Stomach (tissue), 8 donors: ENCODE measurements at regions not wholly inside any gene's neighbourhood (a gene's known extent, or its start where the extent isn't known, plus 50 kb on each side); places are given as distances from the start of the nearest gene placed in this dataset.

ENCODE experiments used
- DNase-seq, 2 donors: peaks; one replicate each; pipeline versions ENCODE4 v3.0.0 to v3.0.0-alpha.2; 2013 to 2019
- H3K27ac ChIP-seq, 5 donors: fragments of 200-600 bp in 4 of 5; sonication (generic) in 4 of 5; one replicate each; pipeline ENCODE4 v1.5.1; 2013 to 2019; ENCODE audit warnings: mild to moderate bottlenecking in 1 of 5, moderate library complexity in 1 of 5
- H3K27me3 ChIP-seq, 3 donors: fragments of 200-600 bp; sonication (generic); one replicate each; pipeline ENCODE4 v1.5.1; 2017 to 2019; ENCODE audit warnings: mixed run types in 1 of 3
- H3K36me3 ChIP-seq, 4 donors: fragments of 200-600 bp; sonication (generic); 1 replicate in 3 of 4; 2 replicates in 1 of 4; pipeline ENCODE4 v1.5.1; 2016 to 2019
- H3K4me1 ChIP-seq, 4 donors: fragments of 200-600 bp; sonication (generic); one replicate each; pipeline ENCODE4 v1.5.1; 2016 to 2019
- H3K4me3 ChIP-seq, 4 donors: fragments of 200-600 bp; sonication (generic) in 3 of 4; one replicate each; pipeline ENCODE4 v1.5.1; 2016 to 2019; ENCODE audit warnings: mild to moderate bottlenecking in 1 of 4
- H3K9me3 ChIP-seq, 4 donors: fragments of 200-600 bp; sonication (generic); one replicate each; pipeline ENCODE4 v1.5.1; 2016 to 2019
- EP300 ChIP-seq: sonication (generic); formaldehyde crosslinking; IDR thresholded peaks from one replicate; pipeline ENCODE4 v1.6.1; 2017; ENCODE audit warnings: antibody characterized with exemption
- POLR2A ChIP-seq, 4 donors: fragments of 450-650 bp; IDR thresholded peaks; one replicate each; pipeline ENCODE4 v1.6.1; 2016; ENCODE audit warnings: antibody characterized with exemption in 4 of 4, control low read depth in 2 of 4, mild to moderate bottlenecking in 1 of 4, moderate library complexity in 1 of 4
- POLR2AphosphoS5 ChIP-seq, 3 donors: sonication (generic); formaldehyde crosslinking; IDR thresholded peaks; one replicate each; pipeline ENCODE4 v1.6.1; 2016; ENCODE audit warnings: antibody characterized with exemption in 3 of 3
- WGBS, 5 donors: extraction: QIAGEN DNeasy Blood & Tissue Kit in 3 of 5; methylation state at CpG; one replicate each; pipeline versions ENCODE4 v1.1.5 to v1.1.7; 2013 to 2018; 5-methylcytosine and 5-hydroxymethylcytosine counted together
- intact Hi-C: fragments of 100-400 bp; cut with DNase I; formaldehyde crosslinking; loops from one replicate; pipeline ENCODE4 v1.15.1; 2023; ENCODE audit warnings: low total_unique reads
- TF ChIP-seq, protein P1 (sequence below), 7 experiments: fragments of 450-650 bp in 4 of 7; fragments of 200-600 bp in 3 of 7; sonication (generic) in 3 of 7; IDR thresholded peaks; one replicate each; pipeline ENCODE4 v1.5.1; 2016 to 2019; ENCODE audit warnings: antibody characterized with exemption in 7 of 7, control low read depth in 2 of 7, mild to moderate bottlenecking in 1 of 7
- donor health status: healthy with polysubstance abuse.
- donor health status: Bipolar disorder and iron deficiency.
- donor health status: healthy.

DNA sequence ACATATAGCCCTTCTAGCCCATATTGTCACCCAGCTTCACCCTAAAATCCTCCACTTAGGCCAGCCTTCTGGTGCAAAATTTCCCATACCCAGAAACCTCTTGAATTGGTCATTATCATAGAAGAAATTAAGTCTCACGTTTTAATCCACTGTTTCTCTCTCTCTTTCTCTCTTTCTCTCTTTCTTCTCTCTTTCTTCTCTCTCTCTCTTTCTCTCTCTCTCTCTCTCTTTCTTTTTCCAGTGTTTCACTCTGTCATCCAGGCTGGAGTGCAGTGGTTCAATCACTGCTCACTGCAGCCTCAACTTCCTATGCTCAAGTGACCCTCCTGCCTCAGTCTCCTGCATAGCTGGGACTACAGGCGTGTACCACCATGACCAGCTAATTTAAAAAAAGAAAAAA, 363.4 kb downstream of the TMEM167A start:
- Histone ChIP-seq H3K27ac (no peak overlapping the region), H3K36me3 (no peaks in the 10 kb centered on the region), H3K9me3 (no peaks in the 10 kb centered on the region), H3K4me3 (no peak overlapping the region), H3K4me1 (no peaks in the 10 kb centered on the region), H3K27me3 (no peaks in the 10 kb centered on the region)
- intact Hi-C loops: no loop called here
- TF ChIP-seq POLR2AphosphoS5 (IDR thresholded peaks at IDR 0.05): no peak
- TF ChIP-seq EP300: no peak
- TF ChIP-seq, protein P1, sequence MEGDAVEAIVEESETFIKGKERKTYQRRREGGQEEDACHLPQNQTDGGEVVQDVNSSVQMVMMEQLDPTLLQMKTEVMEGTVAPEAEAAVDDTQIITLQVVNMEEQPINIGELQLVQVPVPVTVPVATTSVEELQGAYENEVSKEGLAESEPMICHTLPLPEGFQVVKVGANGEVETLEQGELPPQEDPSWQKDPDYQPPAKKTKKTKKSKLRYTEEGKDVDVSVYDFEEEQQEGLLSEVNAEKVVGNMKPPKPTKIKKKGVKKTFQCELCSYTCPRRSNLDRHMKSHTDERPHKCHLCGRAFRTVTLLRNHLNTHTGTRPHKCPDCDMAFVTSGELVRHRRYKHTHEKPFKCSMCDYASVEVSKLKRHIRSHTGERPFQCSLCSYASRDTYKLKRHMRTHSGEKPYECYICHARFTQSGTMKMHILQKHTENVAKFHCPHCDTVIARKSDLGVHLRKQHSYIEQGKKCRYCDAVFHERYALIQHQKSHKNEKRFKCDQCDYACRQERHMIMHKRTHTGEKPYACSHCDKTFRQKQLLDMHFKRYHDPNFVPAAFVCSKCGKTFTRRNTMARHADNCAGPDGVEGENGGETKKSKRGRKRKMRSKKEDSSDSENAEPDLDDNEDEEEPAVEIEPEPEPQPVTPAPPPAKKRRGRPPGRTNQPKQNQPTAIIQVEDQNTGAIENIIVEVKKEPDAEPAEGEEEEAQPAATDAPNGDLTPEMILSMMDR (IDR thresholded peaks at IDR 0.05): no peak
- no peak for TF ChIP-seq POLR2A (IDR thresholded peaks at IDR 0.05)
- no peak for DNase-seq
- WGBS, 5 donors: 87 to 96% (median 94%) methylated on average over 2 of the region's 2 CpGs

DNA sequence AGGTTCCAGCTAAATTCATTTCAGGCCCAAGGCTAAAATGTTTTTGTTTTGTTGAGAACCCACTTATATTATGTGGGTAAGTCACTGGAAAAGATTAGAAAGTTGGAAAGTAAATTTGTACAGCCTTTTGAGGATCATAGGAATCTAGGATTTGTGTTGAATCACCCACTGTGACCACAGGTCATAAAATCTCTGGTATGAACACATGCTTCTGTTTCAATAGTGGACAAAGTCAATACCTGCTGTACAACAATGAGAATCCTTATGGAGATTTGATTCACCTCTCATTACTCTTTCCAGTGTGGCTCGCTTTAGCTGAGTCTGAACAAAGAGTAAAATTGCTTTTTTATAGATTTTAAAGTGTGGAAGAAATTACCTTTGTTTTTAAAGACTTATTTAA, 369.5 kb downstream of the TMEM167A start:
- no peak overlapping the region for H3K4me3 ChIP-seq
- no peak for DNase-seq
- H3K36me3 ChIP-seq: no peaks in the 10 kb centered on the region
- no peak overlapping the region for H3K27ac ChIP-seq
- intact Hi-C loops: no loop called here
- H3K9me3 ChIP-seq: no peaks in the 10 kb centered on the region
- no peaks in the 10 kb centered on the region for H3K4me1 ChIP-seq
- 0 to 73% (median 20%) methylated on average over 1 of the region's 1 CpG for WGBS, 5 donors
- no peaks in the 10 kb centered on the region for H3K27me3 ChIP-seq
- no peak for TF ChIP-seq POLR2A (IDR thresholded peaks at IDR 0.05)
- TF ChIP-seq, protein P1 (IDR thresholded peaks at IDR 0.05): no peak
- no peak for TF ChIP-seq POLR2AphosphoS5 (IDR thresholded peaks at IDR 0.05)
- no peak for TF ChIP-seq EP300

DNA sequence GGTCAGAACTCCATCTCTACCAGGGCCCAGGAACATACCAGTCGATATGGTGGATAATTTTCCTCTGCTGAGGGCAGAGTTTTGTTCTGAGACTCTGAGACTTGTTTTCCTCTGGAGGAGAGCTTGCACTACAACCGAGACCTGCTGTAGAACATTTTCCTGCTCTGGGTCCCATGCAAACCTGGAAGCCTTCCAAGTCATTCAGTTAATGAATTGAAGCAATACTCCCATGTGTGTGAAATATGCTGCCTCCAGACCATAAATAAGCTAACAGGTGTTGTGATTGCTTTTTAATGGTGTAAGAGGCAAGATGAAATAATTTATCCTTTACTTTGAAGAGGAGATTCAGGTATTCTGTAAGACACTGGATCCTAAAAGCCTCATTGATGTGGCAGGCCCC, 372.8 kb downstream of the TMEM167A start:
- H3K4me1 ChIP-seq: no peaks in the 10 kb centered on the region
- H3K36me3 ChIP-seq: no peaks in the 10 kb centered on the region
- no peak overlapping the region for H3K27ac ChIP-seq
- no peaks in the 10 kb centered on the region for H3K9me3 ChIP-seq
- 29 to 77% (median 71%) methylated on average over 1 to 2 of the region's 2 CpGs for WGBS, 5 donors
- no peak for TF ChIP-seq POLR2A (IDR thresholded peaks at IDR 0.05)
- TF ChIP-seq EP300: no peak
- no peak for TF ChIP-seq POLR2AphosphoS5 (IDR thresholded peaks at IDR 0.05)
- TF ChIP-seq, protein P1 (IDR thresholded peaks at IDR 0.05): no peak
- no peaks in the 10 kb centered on the region for H3K27me3 ChIP-seq
- DNase-seq: no peak
- intact Hi-C loops: no loop called here
- H3K4me3 ChIP-seq: no peak overlapping the region

DNA sequence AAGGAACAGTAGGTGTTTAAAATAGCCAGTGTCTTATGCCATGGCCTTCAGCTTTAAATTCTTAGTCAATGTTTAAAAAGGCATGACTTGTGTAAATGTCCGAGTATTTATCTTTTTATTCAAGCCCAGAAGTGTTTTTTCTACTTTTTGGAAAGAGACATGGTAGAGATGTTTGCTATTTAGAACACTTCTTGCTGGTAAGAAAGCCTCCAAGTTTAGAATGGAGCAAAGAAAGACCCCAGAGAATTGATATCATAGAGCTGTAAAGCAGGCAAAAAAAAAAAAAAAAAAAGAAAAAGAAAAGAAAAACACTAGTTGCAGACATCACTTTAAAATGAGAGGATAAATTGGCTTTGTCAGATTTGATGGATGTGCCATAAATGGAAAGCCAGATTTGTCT, 375.1 kb downstream of the TMEM167A start:
- Histone ChIP-seq H3K27me3 (no peaks in the 10 kb centered on the region), H3K27ac (no peak overlapping the region), H3K4me1 (no peaks in the 10 kb centered on the region), H3K36me3 (no peaks in the 10 kb centered on the region), H3K9me3 (no peaks in the 10 kb centered on the region), H3K4me3 (no peak overlapping the region)
- 0% methylated on average over 1 of the region's 1 CpG for WGBS, 5 donors
- intact Hi-C loops: no loop called here
- TF ChIP-seq EP300 (no peak), POLR2AphosphoS5 (IDR thresholded peaks at IDR 0.05) (no peak), POLR2A (IDR thresholded peaks at IDR 0.05) (no peak)
- TF ChIP-seq, protein P1 (IDR thresholded peaks at IDR 0.05): no peak
- no peak for DNase-seq

DNA sequence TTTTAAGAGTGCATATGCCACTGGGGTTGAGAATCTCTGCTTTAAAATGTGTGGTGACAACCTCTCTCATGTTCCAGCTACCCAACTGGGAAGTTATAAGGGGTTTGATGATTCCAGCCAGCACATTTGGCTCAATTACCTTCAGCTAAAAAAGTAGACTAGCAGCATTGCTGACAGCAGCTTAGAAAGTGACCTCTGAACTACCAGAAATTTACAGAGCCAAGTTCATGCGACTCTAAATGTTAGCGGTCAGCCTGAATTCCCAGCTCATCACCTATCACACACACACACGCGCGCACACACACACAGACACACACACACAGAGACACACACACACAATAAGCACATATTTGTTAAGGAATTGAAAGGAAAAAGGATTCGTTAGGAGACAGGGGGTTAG, 377.5 kb downstream of the TMEM167A start:
- H3K4me3 ChIP-seq: no peak overlapping the region
- TF ChIP-seq POLR2AphosphoS5 (IDR thresholded peaks at IDR 0.05) (no peak), POLR2A (IDR thresholded peaks at IDR 0.05) (no peak), EP300 (no peak)
- TF ChIP-seq, protein P1 (IDR thresholded peaks at IDR 0.05): no peak
- intact Hi-C loops: no loop called here
- H3K9me3 ChIP-seq: no peaks in the 10 kb centered on the region
- 90 to 93% (median 92%) methylated on average over 6 of the region's 6 CpGs for WGBS, 5 donors
- no peaks in the 10 kb centered on the region for H3K27me3 ChIP-seq
- H3K27ac ChIP-seq: no peak overlapping the region
- H3K36me3 ChIP-seq: no peaks in the 10 kb centered on the region
- no peaks in the 10 kb centered on the region for H3K4me1 ChIP-seq
- no peak for DNase-seq
